OCI-LY1 (cell line): ENCODE measurements at regions not wholly inside any gene's neighbourhood (a gene's known extent, or its start where the extent isn't known, plus 50 kb on each side); places are given as distances from the start of the nearest gene placed in this dataset.
A peak's percentile ranks its signal among the peaks of the same experiment; 100 is the strongest.

Experiments used
- H2AFZ ChIP-seq: fragments of 200-600 bp; sonication (generic), shearing (Covaris generic); 2 replicates; pipeline ENCODE4 v1.6.0; 2014; ENCODE audit warnings: antibody characterized with exemption, mild to moderate bottlenecking, low read length
- H3F3A ChIP-seq: fragments of 200-600 bp; sonication (generic), shearing (Covaris generic); 2 replicates; pipeline ENCODE4 v1.6.0; 2014; ENCODE audit warnings: mild to moderate bottlenecking, antibody characterized with exemption, low read length, moderate library complexity; ENCODE audit not compliant: insufficient read depth
- H3K27ac ChIP-seq: fragments of 200-600 bp; sonication (generic); 2 replicates; pipeline ENCODE4 v1.5.1; 2014; ENCODE audit warnings: low read length, mixed run types, mild to moderate bottlenecking, low read depth; ENCODE audit not compliant: poor library complexity, severe bottlenecking
- H3K27me3 ChIP-seq: fragments of 200-600 bp; sonication (generic); 2 replicates; pipeline ENCODE4 v1.6.0; 2014; ENCODE audit warnings: antibody characterized with exemption, mild to moderate bottlenecking, low read length, moderate library complexity; ENCODE audit not compliant: insufficient read depth
- H3K36me3 ChIP-seq: fragments of 200-600 bp; sonication (generic); 2 replicates; pipeline ENCODE4 v1.6.1; 2014; ENCODE audit warnings: mild to moderate bottlenecking, antibody characterized with exemption, low read length, moderate library complexity, mixed read lengths; ENCODE audit not compliant: insufficient read depth
- H3K4me1 ChIP-seq: fragments of 200-600 bp; sonication (generic); 2 replicates; pipeline ENCODE4 v1.5.1; 2014; ENCODE audit warnings: mild to moderate bottlenecking, low read length, moderate library complexity; ENCODE audit not compliant: insufficient read depth, severe bottlenecking
- H3K4me2 ChIP-seq: fragments of 200-600 bp; sonication (generic), shearing (Covaris generic); 2 replicates; pipeline ENCODE4 v1.6.1; 2014; ENCODE audit warnings: low read length
- H3K4me3 ChIP-seq: fragments of 200-600 bp; sonication (generic); 2 replicates; pipeline ENCODE4 v1.5.1; 2014; ENCODE audit warnings: low read length, low read depth, mild to moderate bottlenecking, mixed read lengths; ENCODE audit not compliant: poor library complexity, severe bottlenecking
- H3K79me2 ChIP-seq: fragments of 200-600 bp; shearing (Covaris generic); 2 replicates; pipeline ENCODE4 v1.6.1; 2016; ENCODE audit warnings: mixed run types, low read length, mixed read lengths; ENCODE audit not compliant: insufficient read depth
- H3K9ac ChIP-seq: fragments of 200-600 bp; sonication (generic), shearing (Covaris generic); 2 replicates; pipeline ENCODE4 v1.6.1; 2014; ENCODE audit warnings: mild to moderate bottlenecking, low read length, mixed read lengths
- H3K9me2 ChIP-seq: fragments of 200-600 bp; sonication (generic), shearing (Covaris generic); 2 replicates; pipeline ENCODE4 v1.6.1; 2014; ENCODE audit warnings: low read depth, mild to moderate bottlenecking, low read length, mixed read lengths
- H3K9me3 ChIP-seq: fragments of 200-600 bp; shearing (Covaris generic); 2 replicates; pipeline ENCODE4 v1.6.1; 2014; ENCODE audit warnings: low read length, mixed read lengths
- H4K20me1 ChIP-seq: fragments of 200-600 bp; sonication (generic), shearing (Covaris generic); 2 replicates; pipeline ENCODE4 v1.6.0; 2016; ENCODE audit warnings: mild to moderate bottlenecking, low read length; ENCODE audit not compliant: insufficient read depth
- CTCF ChIP-seq: fragments of 200-600 bp; sonication (generic), shearing (Covaris generic); IDR thresholded peaks from 2 replicates; pipeline ENCODE4 v1.5.1; 2017; ENCODE audit warnings: mild to moderate bottlenecking, antibody characterized with exemption, low read length, moderate library complexity, mixed read lengths
- EZH2 ChIP-seq: fragments of 200-600 bp; sonication (generic), shearing (Covaris generic); IDR thresholded peaks from 2 replicates; pipeline ENCODE4 v1.8.0; 2017; ENCODE audit warnings: borderline replicate concordance, mixed run types, mild to moderate bottlenecking, antibody characterized with exemption, low read length, moderate library complexity, mixed read lengths

- H3K27ac ChIP-seq = peak overlapping the region; percentile 95
- TF ChIP-seq EZH2 (no peak), CTCF (no peak)
These were observed 85.1 kb upstream of the NAV3 start for GRCh38 chr12:77745624-77746023.

DNA sequence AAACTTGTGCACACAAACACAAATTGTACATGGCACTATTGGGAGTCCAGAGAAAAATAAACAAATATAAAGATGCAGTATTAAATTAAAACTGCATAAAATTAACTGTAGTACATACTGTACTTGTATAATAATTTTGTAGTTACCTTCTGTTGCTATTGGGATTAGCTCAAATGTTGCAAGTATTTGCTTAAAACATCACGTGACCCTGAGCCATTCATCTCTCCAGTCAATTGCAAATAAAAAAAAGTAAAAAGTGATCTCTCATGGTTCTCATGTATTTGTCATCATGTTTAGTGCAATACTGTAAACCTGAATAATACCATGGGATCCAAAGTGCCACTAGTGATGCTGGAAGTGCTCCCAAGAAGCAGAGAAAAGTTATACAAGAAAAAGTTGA lies 88.1 kb upstream of the NAV3 start:
- Histone ChIP-seq H3K4me3 (no peak overlapping the region), H3K79me2 (no peaks in the 10 kb centered on the region), H3K27ac (no peak overlapping the region), H4K20me1 (no peaks in the 10 kb centered on the region), H3K9me3 (peaks cover 5% of the 10 kb centered on the region; the same call in 1 of the 2 replicates), H3K9ac (no peak overlapping the region), H3K4me1 (peaks cover 33% of the 10 kb centered on the region), H3F3A (no peaks in the 10 kb centered on the region), H2AFZ (no peak overlapping the region), H3K9me2 (no peaks in the 10 kb centered on the region), H3K36me3 (no peaks in the 10 kb centered on the region), H3K27me3 (no peaks in the 10 kb centered on the region), H3K4me2 (no peak overlapping the region)
- TF ChIP-seq CTCF = no peak
- no peak for TF ChIP-seq EZH2

More at GRCh38 chr12:77745624-77746023, 85.1 kb upstream of the NAV3 start:
- Histone ChIP-seq H3K9ac (peak overlapping the region; percentile 25; the same call in 1 of the 2 replicates), H3K4me2 (peak overlapping the region; percentile 58), H3F3A (no peaks in the 10 kb centered on the region), H3K36me3 (no peaks in the 10 kb centered on the region), H3K79me2 (no peaks in the 10 kb centered on the region), H3K4me3 (peak overlapping the region; percentile 11), H3K4me1 (peaks cover 51% of the 10 kb centered on the region), H4K20me1 (no peaks in the 10 kb centered on the region), H2AFZ (no peak overlapping the region), H3K27me3 (no peaks in the 10 kb centered on the region), H3K9me2 (no peaks in the 10 kb centered on the region), H3K9me3 (no peaks in the 10 kb centered on the region)

DNA sequence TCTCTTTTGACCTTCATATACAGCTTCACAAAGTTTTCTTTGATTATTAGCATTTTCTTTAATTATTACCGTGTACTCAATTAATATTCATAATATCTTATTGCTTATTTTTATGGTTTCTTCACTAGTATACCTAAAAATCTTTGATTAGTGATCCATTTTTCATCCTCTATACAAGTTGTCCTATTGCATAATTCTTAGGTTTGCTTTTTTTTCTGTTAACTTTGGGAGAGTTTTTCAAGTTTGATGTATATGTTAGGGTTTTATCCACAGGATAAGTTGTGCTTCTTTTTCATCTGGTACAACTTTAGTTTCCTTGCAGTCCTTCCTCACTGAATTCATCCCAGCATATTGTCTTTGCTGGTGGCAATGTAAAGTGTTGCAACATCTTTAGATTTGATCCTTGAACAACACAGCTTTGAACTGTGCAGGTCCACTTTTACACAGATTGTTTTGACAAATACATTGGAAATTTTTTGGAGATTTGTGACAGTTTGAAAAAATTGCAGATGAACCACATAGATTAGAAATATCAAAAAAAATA lies 88.6 kb upstream of the NAV3 start:
- Histone ChIP-seq H2AFZ (no peak overlapping the region), H3K9ac (no peak overlapping the region), H3K9me2 (no peaks in the 10 kb centered on the region), H3F3A (no peaks in the 10 kb centered on the region), H3K27me3 (no peaks in the 10 kb centered on the region), H3K36me3 (no peaks in the 10 kb centered on the region), H3K79me2 (no peaks in the 10 kb centered on the region), H3K9me3 (peaks cover 5% of the 10 kb centered on the region; the same call in 1 of the 2 replicates), H3K4me2 (no peak overlapping the region), H3K4me3 (no peak overlapping the region), H4K20me1 (no peaks in the 10 kb centered on the region), H3K27ac (no peak overlapping the region), H3K4me1 (peaks cover 31% of the 10 kb centered on the region)
- TF ChIP-seq CTCF = no peak
- no peak for TF ChIP-seq EZH2
